ENCODE measurements at regions not wholly inside any gene's neighbourhood (a gene's known extent, or its start where the extent isn't known, plus 50 kb on each side); places are given as distances from the start of the nearest gene placed in this dataset.

GRCh38 chr17:54307351-54307750, 484.6 kb downstream of the KIF2B start:
- DNase-seq, result no peak
- H3K27ac ChIP-seq (replicated peaks), result no peak overlapping the region
- H3K36me3 ChIP-seq, result no peaks in the 10 kb centered on the region
- H3K9me3 ChIP-seq (replicated peaks), result no peaks in the 10 kb centered on the region
- no peaks in the 10 kb centered on the region for H3K4me1 ChIP-seq
- no peak overlapping the region for H3K4me3 ChIP-seq
- intact Hi-C loops (cut with micrococcal nuclease), result no loop called here
- no peaks in the 10 kb centered on the region for H3K27me3 ChIP-seq (ENCODE audit: low read depth)
- TF ChIP-seq, protein P1, sequence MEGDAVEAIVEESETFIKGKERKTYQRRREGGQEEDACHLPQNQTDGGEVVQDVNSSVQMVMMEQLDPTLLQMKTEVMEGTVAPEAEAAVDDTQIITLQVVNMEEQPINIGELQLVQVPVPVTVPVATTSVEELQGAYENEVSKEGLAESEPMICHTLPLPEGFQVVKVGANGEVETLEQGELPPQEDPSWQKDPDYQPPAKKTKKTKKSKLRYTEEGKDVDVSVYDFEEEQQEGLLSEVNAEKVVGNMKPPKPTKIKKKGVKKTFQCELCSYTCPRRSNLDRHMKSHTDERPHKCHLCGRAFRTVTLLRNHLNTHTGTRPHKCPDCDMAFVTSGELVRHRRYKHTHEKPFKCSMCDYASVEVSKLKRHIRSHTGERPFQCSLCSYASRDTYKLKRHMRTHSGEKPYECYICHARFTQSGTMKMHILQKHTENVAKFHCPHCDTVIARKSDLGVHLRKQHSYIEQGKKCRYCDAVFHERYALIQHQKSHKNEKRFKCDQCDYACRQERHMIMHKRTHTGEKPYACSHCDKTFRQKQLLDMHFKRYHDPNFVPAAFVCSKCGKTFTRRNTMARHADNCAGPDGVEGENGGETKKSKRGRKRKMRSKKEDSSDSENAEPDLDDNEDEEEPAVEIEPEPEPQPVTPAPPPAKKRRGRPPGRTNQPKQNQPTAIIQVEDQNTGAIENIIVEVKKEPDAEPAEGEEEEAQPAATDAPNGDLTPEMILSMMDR (IDR thresholded peaks at IDR 0.05; ENCODE audit: borderline replicate concordance), result no peak

GRCh38 chr17:54324813-54325212, 502.1 kb downstream of the KIF2B start:
- intact Hi-C loops (cut with micrococcal nuclease), result no loop called here
- no peak for DNase-seq
- H3K27me3 ChIP-seq (ENCODE audit: low read depth), result no peaks in the 10 kb centered on the region

GRCh38 chr17:54339731-54340130, 517.0 kb downstream of the KIF2B start:
- Histone ChIP-seq H3K27ac (replicated peaks) (no peak overlapping the region), H3K9me3 (replicated peaks) (no peaks in the 10 kb centered on the region), H3K27me3 (ENCODE audit: low read depth) (no peaks in the 10 kb centered on the region), H3K4me3 (no peak overlapping the region), H3K4me1 (no peaks in the 10 kb centered on the region), H3K36me3 (no peaks in the 10 kb centered on the region)
- TF ChIP-seq, protein P1 (IDR thresholded peaks at IDR 0.05; ENCODE audit: borderline replicate concordance), result no peak
- intact Hi-C loops (cut with micrococcal nuclease), result no loop called here
- no peak for DNase-seq

More at GRCh38 chr17:54324813-54325212, 502.1 kb downstream of the KIF2B start:
- Histone ChIP-seq H3K36me3 (no peaks in the 10 kb centered on the region), H3K4me3 (no peak overlapping the region), H3K9me3 (replicated peaks) (peaks cover 56% of the 10 kb centered on the region), H3K4me1 (no peaks in the 10 kb centered on the region), H3K27ac (replicated peaks) (no peak overlapping the region)
- TF ChIP-seq, protein P1 (IDR thresholded peaks at IDR 0.05; ENCODE audit: borderline replicate concordance), result no peak

GRCh38 chr17:54347495-54347894, 524.8 kb downstream of the KIF2B start:
- no peak overlapping the region for H3K27ac ChIP-seq (replicated peaks)
- no peaks in the 10 kb centered on the region for H3K36me3 ChIP-seq
- no peak for DNase-seq
- peaks cover 7% of the 10 kb centered on the region for H3K9me3 ChIP-seq (replicated peaks)
- no peak overlapping the region for H3K4me3 ChIP-seq
- H3K27me3 ChIP-seq (ENCODE audit: low read depth), result no peaks in the 10 kb centered on the region
- intact Hi-C loops (cut with micrococcal nuclease), result no loop called here
- H3K4me1 ChIP-seq, result no peaks in the 10 kb centered on the region
- TF ChIP-seq, protein P1 (IDR thresholded peaks at IDR 0.05; ENCODE audit: borderline replicate concordance), result no peak

- Histone ChIP-seq H3K27ac (replicated peaks) (no peak overlapping the region), H3K4me1 (no peaks in the 10 kb centered on the region), H3K36me3 (no peaks in the 10 kb centered on the region), H3K27me3 (ENCODE audit: low read depth) (no peaks in the 10 kb centered on the region), H3K4me3 (no peak overlapping the region), H3K9me3 (replicated peaks) (peaks cover 7% of the 10 kb centered on the region)
- TF ChIP-seq, protein P1 (IDR thresholded peaks at IDR 0.05; ENCODE audit: borderline replicate concordance), result no peak
- intact Hi-C loops (cut with micrococcal nuclease), result no loop called here
- DNase-seq, result no peak
Measured at GRCh38 chr17:54348234-54348633, 525.5 kb downstream of the KIF2B start.
